Esophagus muscularis mucosa (tissue), 3 donors: ENCODE measurements at regions not wholly inside any gene's neighbourhood (a gene's known extent, or its start where the extent isn't known, plus 50 kb on each side); places are given as distances from the start of the nearest gene placed in this dataset.
"Not testable (repeated sequence)": the region's sequence is repeated elsewhere in the genome, so short reads cannot be mapped to it uniquely, and the experiment has no call there.

Experiments
- POLR2A ChIP-seq: fragments of 450-650 bp; IDR thresholded peaks from one replicate; pipeline ENCODE4 v1.6.1; 2017; ENCODE audit warnings: antibody characterized with exemption, moderate library complexity, mild to moderate bottlenecking, low read depth
- POLR2AphosphoS5 ChIP-seq, 2 donors: sonication (generic); formaldehyde crosslinking; IDR thresholded peaks; one replicate each; pipeline ENCODE4 v1.6.1; 2017; ENCODE audit warnings: antibody characterized with exemption in 2 of 2
- TF ChIP-seq, protein P1 (sequence below), 3 experiments: fragments of 200-600 bp in 2 of 3; fragments of 450-650 bp in 1 of 3; sonication (generic) in 2 of 3; IDR thresholded peaks; one replicate each; pipeline ENCODE4 v1.5.1; 2017 to 2019; ENCODE audit warnings: antibody characterized with exemption in 3 of 3, mild to moderate bottlenecking in 2 of 3, moderate library complexity in 1 of 3

DNA sequence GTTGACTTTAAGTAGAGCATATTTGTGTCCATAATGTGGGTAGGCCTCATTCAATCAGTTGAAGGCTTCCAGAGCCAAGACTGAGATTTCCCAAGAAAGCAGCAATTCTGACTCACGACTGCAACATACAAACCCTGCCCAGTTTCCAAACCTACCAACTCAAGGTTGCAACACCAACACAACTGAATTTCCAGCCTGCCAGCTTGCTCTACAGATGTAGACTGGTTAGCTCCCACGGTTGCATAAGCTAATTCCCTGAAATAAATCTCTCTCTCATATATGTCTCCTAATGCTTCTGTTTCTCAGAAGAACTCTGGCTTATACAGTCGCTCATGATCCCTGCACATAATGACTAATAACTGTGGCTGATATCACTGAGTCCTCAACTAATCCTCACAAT is 113.6 kb downstream of the OR4C45 start:
- TF ChIP-seq POLR2A; POLR2AphosphoS5 (IDR thresholded peaks at IDR 0.05): not testable (repeated sequence)
- TF ChIP-seq, protein P1, sequence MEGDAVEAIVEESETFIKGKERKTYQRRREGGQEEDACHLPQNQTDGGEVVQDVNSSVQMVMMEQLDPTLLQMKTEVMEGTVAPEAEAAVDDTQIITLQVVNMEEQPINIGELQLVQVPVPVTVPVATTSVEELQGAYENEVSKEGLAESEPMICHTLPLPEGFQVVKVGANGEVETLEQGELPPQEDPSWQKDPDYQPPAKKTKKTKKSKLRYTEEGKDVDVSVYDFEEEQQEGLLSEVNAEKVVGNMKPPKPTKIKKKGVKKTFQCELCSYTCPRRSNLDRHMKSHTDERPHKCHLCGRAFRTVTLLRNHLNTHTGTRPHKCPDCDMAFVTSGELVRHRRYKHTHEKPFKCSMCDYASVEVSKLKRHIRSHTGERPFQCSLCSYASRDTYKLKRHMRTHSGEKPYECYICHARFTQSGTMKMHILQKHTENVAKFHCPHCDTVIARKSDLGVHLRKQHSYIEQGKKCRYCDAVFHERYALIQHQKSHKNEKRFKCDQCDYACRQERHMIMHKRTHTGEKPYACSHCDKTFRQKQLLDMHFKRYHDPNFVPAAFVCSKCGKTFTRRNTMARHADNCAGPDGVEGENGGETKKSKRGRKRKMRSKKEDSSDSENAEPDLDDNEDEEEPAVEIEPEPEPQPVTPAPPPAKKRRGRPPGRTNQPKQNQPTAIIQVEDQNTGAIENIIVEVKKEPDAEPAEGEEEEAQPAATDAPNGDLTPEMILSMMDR (IDR thresholded peaks at IDR 0.05) = not testable (repeated sequence)
